ENCODE measurements at regions not wholly inside any gene's neighbourhood (a gene's known extent, or its start where the extent isn't known, plus 50 kb on each side); places are given as distances from the start of the nearest gene placed in this dataset.

DNA sequence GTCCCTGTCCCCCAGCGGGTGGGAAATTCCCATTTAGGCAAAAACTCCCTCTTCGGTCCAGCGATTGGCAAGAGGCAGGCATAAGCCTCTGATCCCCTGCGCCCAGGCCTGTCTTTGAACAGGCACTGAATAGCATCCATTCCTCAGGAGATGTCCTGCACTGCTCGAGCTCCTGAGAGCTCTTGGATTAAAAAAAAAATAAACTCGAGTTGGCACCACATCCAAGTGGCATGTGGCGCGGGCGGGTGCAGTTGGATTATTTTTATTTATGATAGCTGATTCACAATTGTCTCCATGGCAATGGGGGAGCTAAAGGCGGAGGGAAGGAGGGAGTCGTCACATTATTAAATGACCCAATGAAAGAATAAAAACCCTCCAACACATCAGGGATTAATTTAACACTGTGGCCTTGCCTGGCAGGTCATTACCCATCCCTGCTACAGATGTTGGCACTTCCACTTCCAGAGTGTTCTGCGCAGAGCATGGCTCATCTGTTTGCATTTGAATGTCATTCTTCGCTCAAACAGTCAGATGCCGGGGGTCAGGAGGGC is 207.2 kb downstream of the AACS start:
- no peak for DNase-seq (ENCODE audit: low read depth)
- TF ChIP-seq, protein P1, sequence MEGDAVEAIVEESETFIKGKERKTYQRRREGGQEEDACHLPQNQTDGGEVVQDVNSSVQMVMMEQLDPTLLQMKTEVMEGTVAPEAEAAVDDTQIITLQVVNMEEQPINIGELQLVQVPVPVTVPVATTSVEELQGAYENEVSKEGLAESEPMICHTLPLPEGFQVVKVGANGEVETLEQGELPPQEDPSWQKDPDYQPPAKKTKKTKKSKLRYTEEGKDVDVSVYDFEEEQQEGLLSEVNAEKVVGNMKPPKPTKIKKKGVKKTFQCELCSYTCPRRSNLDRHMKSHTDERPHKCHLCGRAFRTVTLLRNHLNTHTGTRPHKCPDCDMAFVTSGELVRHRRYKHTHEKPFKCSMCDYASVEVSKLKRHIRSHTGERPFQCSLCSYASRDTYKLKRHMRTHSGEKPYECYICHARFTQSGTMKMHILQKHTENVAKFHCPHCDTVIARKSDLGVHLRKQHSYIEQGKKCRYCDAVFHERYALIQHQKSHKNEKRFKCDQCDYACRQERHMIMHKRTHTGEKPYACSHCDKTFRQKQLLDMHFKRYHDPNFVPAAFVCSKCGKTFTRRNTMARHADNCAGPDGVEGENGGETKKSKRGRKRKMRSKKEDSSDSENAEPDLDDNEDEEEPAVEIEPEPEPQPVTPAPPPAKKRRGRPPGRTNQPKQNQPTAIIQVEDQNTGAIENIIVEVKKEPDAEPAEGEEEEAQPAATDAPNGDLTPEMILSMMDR (IDR thresholded peaks at IDR 0.05; ENCODE audit: insufficient read depth, low read depth, low read length): no peak
- no peak overlapping the region for H3K4me3 ChIP-seq (ENCODE audit: low read depth, low read length)

DNA sequence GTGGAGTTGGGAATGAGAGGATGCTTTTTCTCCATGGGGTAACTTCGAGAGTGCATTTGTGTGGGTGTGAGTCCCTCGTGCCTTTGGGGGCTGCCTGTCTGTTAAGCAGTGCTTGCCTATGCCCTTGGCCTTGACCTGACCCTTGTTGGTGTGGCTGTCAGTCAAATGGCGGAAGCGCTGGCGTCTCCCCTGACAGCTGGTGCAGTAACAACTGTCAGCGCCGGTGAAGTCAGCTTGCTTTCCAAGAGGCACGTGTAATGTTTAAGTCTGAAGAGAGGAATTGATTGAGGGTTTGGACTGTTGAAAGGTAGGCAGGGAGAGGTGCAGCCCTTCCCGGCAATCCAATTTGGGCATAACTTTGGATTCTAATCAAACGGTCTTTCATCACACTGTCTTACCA is 211.3 kb downstream of the AACS start:
- no peak for DNase-seq (ENCODE audit: low read depth)
- TF ChIP-seq, protein P1 (IDR thresholded peaks at IDR 0.05; ENCODE audit: insufficient read depth, low read depth, low read length): no peak
- H3K4me3 ChIP-seq (ENCODE audit: low read depth, low read length): no peak overlapping the region

- H3K4me3 ChIP-seq (ENCODE audit: low read depth, low read length): no peak overlapping the region
- no peak for DNase-seq (ENCODE audit: low read depth)
- TF ChIP-seq, protein P1 (IDR thresholded peaks at IDR 0.05; ENCODE audit: insufficient read depth, low read depth, low read length): no peak
These were observed 215.5 kb downstream of the AACS start for GRCh38 chr12:125280482-125281377.

DNA sequence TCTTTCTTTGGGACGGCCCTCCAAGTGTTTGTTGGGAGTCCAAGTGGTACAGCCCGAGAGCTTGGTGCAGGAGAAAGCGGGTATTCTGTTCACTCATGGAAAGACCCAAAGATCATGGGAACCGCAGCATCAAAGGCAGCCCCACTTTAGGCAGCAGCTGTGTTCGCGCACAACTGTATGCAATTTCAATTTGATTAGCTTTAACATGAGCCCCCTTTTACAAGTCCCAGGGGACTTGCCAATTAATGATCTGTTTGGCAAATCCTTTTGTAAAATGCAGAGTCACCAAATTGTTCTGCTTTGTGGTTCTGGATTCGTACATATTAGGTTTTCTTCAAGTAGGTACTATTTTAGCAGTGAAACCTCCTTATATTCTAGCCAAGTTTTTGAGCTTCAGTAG is 217.7 kb downstream of the AACS start:
- TF ChIP-seq, protein P1 (IDR thresholded peaks at IDR 0.05; ENCODE audit: insufficient read depth, low read depth, low read length): no peak
- no peak for DNase-seq (ENCODE audit: low read depth)
- no peak overlapping the region for H3K4me3 ChIP-seq (ENCODE audit: low read depth, low read length)

GRCh38 chr12:125283521-125283920 is 218.3 kb downstream of the AACS start:
- DNase-seq (ENCODE audit: low read depth): no peak
- TF ChIP-seq, protein P1 (IDR thresholded peaks at IDR 0.05; ENCODE audit: insufficient read depth, low read depth, low read length): no peak
- H3K4me3 ChIP-seq (ENCODE audit: low read depth, low read length): no peak overlapping the region

DNA sequence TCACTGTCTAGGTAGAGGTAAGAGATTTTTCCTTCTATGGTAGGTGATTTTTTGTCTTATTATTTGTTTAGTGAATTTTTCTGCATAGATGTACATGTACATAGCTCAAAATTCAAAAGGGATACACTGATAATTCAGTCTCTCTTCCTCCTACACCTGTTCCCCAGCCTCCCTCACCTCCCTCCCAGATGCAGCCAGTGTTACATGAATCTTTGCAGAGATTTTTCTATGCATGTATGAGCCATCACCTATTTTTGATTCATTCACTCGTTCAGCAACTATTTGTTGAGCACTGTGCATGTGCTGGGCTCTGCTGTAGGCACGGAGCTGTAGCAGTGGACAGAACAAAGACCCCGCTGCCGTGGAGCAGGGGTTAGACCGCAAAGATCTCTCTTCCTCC is 218.9 kb downstream of the AACS start:
- DNase-seq (ENCODE audit: low read depth): no peak
- TF ChIP-seq, protein P1 (IDR thresholded peaks at IDR 0.05; ENCODE audit: insufficient read depth, low read depth, low read length): no peak
- H3K4me3 ChIP-seq (ENCODE audit: low read depth, low read length): no peak overlapping the region
